ENCODE measurements at regions not wholly inside any gene's neighbourhood (a gene's known extent, or its start where the extent isn't known, plus 50 kb on each side); places are given as distances from the start of the nearest gene placed in this dataset.

- Histone ChIP-seq H3K27ac (ENCODE audit: low read depth in 1 of 3, low read length in 2 of 3) (no peak overlapping the region), H3K4me3 (ENCODE audit: low read depth in 1 of 3, low read length in 3 of 3) (no peak overlapping the region), H3K27me3 (ENCODE audit: control insufficient read depth in 3 of 3, insufficient read depth in 3 of 3, low read length in 3 of 3) (no peaks in the 10 kb centered on the region), H3K4me1 (ENCODE audit: control insufficient read depth in 3 of 3, insufficient read depth in 2 of 3, low read depth in 1 of 3, low read length in 2 of 3) (no peaks in the 10 kb centered on the region), H3K9me3 (ENCODE audit: control insufficient read depth in 2 of 2, insufficient read depth in 1 of 2, low read depth in 1 of 2, low read length in 1 of 2) (no peaks in the 10 kb centered on the region), H3K36me3 (ENCODE audit: control insufficient read depth in 3 of 3, insufficient read depth in 2 of 3, low read depth in 1 of 3, low read length in 3 of 3) (no peaks in the 10 kb centered on the region)
- no peak for FAIRE-seq
- 83 to 88% (median 88%) methylated on average over 10 of the region's 10 CpGs for WGBS, 3 donors
- no peak for DNase-seq
These were observed 502.1 kb upstream of the NR3C2 start for GRCh38 chr4:148944136-148944838.

- no peak overlapping the region for H3K27ac ChIP-seq (ENCODE audit: low read depth in 1 of 3, low read length in 2 of 3)
- FAIRE-seq (no peak), DNase-seq (no peak)
- no peaks in the 10 kb centered on the region for H3K27me3 ChIP-seq (ENCODE audit: control insufficient read depth in 3 of 3, insufficient read depth in 3 of 3, low read length in 3 of 3)
- H3K9me3 ChIP-seq (ENCODE audit: control insufficient read depth in 2 of 2, insufficient read depth in 1 of 2, low read depth in 1 of 2, low read length in 1 of 2): no peaks in the 10 kb centered on the region
- no peaks in the 10 kb centered on the region for H3K36me3 ChIP-seq (ENCODE audit: control insufficient read depth in 3 of 3, insufficient read depth in 2 of 3, low read depth in 1 of 3, low read length in 3 of 3)
- WGBS, 3 donors: 36 to 53% (median 40%) methylated on average over 3 of the region's 3 CpGs
- no peak overlapping the region for H3K4me3 ChIP-seq (ENCODE audit: low read depth in 1 of 3, low read length in 3 of 3)
- H3K4me1 ChIP-seq (ENCODE audit: control insufficient read depth in 3 of 3, insufficient read depth in 2 of 3, low read depth in 1 of 3, low read length in 2 of 3): no peaks in the 10 kb centered on the region
These were observed 492.8 kb upstream of the NR3C2 start for GRCh38 chr4:148934926-148935578.

DNA sequence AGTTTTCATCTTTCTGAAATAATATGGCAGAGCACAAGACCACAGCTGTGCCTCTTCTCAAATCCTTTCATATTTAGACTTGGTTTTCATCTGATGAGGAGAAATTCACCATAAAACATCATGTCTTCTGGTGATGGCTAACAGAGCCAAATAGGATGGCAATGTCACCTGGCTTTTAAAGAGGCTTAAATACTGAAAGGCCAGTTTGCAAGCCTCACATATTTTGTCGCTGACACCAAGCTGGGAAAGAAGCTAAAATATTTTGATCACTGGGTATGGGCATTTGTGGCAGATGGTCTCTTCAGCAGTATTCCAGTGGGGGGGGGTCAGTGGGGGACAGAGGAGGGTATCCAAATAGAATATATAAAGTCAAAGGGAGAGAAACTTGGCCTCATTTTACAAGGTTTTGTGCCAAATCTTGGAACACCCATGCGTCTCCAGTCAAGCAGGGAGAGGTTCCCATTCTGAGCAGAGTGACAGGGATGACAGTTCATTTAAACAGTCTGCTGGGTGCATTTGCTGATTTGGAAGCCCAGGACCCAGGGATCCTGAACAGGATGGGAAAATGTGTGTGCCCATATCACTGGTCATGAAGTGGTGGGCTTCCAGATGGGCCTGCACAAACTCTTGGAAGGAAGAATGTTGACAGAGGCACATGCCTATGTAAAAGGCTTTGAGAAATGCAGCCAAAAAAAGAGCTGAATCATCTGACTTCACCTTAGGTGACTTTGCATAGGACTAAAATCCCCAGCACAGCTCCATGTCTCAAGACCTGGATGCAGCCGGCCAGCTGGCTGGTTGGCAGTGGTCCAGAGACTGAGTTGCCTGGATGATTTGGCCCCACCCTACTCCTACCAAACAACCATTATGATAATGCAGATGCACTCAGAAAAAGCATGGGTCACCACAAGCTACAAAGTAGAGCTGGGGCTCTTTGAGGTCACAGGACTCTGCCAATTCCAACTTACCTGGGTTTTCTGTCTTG is 484.4 kb upstream of the NR3C2 start:
- Histone ChIP-seq H3K4me3 (ENCODE audit: low read depth in 1 of 3, low read length in 3 of 3) (no peak overlapping the region), H3K27ac (ENCODE audit: low read depth in 1 of 3, low read length in 2 of 3) (no peak overlapping the region), H3K9me3 (ENCODE audit: control insufficient read depth in 2 of 2, insufficient read depth in 1 of 2, low read depth in 1 of 2, low read length in 1 of 2) (no peaks in the 10 kb centered on the region), H3K27me3 (ENCODE audit: control insufficient read depth in 3 of 3, insufficient read depth in 3 of 3, low read length in 3 of 3) (no peaks in the 10 kb centered on the region), H3K36me3 (ENCODE audit: control insufficient read depth in 3 of 3, insufficient read depth in 2 of 3, low read depth in 1 of 3, low read length in 3 of 3) (no peaks in the 10 kb centered on the region), H3K4me1 (ENCODE audit: control insufficient read depth in 3 of 3, insufficient read depth in 2 of 3, low read depth in 1 of 3, low read length in 2 of 3) (no peaks in the 10 kb centered on the region)
- WGBS, 3 donors: 64 to 71% (median 69%) methylated on average over 3 of the region's 3 CpGs
- no peak for FAIRE-seq
- peak in 1 of 2 donors; percentile 72 for DNase-seq

DNA sequence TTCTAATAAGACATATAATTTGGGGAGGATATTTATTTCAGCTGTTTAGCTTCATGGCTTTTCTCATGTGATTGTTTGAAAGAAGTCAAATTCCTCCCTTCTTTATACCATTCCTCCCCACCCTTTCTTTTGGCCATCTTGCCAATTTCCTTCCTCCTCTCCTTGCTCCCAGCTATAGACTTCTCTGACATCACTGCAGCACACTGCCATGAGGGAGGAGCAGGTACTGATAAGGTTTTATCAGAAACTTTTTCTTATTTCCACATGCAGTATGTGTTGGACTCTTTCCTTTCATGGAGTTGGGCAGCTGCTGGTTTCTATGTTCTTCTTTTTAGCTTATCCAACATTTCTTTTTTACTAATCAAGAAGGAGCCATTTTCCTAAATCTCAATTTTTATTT is 481.7 kb upstream of the NR3C2 start:
- FAIRE-seq: no peak
- H3K27ac ChIP-seq (ENCODE audit: low read depth in 1 of 3, low read length in 2 of 3): no peak overlapping the region
- no peaks in the 10 kb centered on the region for H3K4me1 ChIP-seq (ENCODE audit: control insufficient read depth in 3 of 3, insufficient read depth in 2 of 3, low read depth in 1 of 3, low read length in 2 of 3)
- no peaks in the 10 kb centered on the region for H3K9me3 ChIP-seq (ENCODE audit: control insufficient read depth in 2 of 2, insufficient read depth in 1 of 2, low read depth in 1 of 2, low read length in 1 of 2)
- DNase-seq: peak in 1 of 2 donors; percentile 69
- H3K4me3 ChIP-seq (ENCODE audit: low read depth in 1 of 3, low read length in 3 of 3): no peak overlapping the region
- no peaks in the 10 kb centered on the region for H3K27me3 ChIP-seq (ENCODE audit: control insufficient read depth in 3 of 3, insufficient read depth in 3 of 3, low read length in 3 of 3)
- H3K36me3 ChIP-seq (ENCODE audit: control insufficient read depth in 3 of 3, insufficient read depth in 2 of 3, low read depth in 1 of 3, low read length in 3 of 3): no peaks in the 10 kb centered on the region

DNA sequence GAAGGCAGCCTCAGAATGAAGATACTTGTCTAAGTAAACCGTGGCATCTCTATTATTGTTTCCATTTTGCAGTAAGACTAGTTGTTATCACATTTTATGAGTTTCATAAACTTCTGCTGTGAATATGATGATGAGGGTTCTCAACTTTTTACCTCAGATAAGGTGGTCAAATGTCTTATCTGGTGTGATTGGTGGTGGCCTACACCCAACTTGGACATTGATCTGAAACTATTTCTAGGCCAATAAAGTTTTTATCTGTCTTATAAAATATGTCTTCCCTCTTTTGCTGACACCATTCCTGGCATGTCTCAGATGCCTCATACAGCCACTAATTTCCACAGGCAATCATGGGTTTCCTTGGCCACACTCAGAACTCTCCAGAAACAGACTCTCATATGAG is 480.3 kb upstream of the NR3C2 start:
- Histone ChIP-seq H3K4me1 (ENCODE audit: control insufficient read depth in 3 of 3, insufficient read depth in 2 of 3, low read depth in 1 of 3, low read length in 2 of 3) (no peaks in the 10 kb centered on the region), H3K27ac (ENCODE audit: low read depth in 1 of 3, low read length in 2 of 3) (no peak overlapping the region), H3K9me3 (ENCODE audit: control insufficient read depth in 2 of 2, insufficient read depth in 1 of 2, low read depth in 1 of 2, low read length in 1 of 2) (no peaks in the 10 kb centered on the region), H3K36me3 (ENCODE audit: control insufficient read depth in 3 of 3, insufficient read depth in 2 of 3, low read depth in 1 of 3, low read length in 3 of 3) (no peaks in the 10 kb centered on the region), H3K27me3 (ENCODE audit: control insufficient read depth in 3 of 3, insufficient read depth in 3 of 3, low read length in 3 of 3) (no peaks in the 10 kb centered on the region), H3K4me3 (ENCODE audit: low read depth in 1 of 3, low read length in 3 of 3) (no peak overlapping the region)
- FAIRE-seq (no peak), DNase-seq (peak in 1 of 2 donors; percentile 80)
- 15 to 52% (median 29%) methylated on average over 1 of the region's 1 CpG for WGBS, 3 donors

DNA sequence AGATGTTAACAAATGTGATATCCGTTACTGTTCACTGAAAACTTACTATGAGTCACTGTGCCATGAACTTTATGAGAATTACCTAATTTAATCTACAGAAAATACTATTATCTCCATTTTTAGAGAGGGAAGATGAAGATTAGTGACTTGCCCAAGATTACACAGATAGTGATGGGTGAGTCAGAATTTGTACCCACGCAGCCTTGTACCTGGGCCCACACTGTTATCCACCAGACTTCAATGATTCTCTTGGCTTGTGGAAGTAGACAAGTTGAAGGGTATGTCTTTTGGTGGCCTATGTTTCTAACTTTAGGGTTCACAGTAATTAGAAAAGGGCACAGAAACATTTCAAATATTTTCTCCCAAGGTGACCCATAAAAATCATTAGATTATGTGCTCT is 472.5 kb upstream of the NR3C2 start:
- Histone ChIP-seq H3K36me3 (ENCODE audit: control insufficient read depth in 3 of 3, insufficient read depth in 2 of 3, low read depth in 1 of 3, low read length in 3 of 3) (no peaks in the 10 kb centered on the region), H3K4me1 (ENCODE audit: control insufficient read depth in 3 of 3, insufficient read depth in 2 of 3, low read depth in 1 of 3, low read length in 2 of 3) (no peaks in the 10 kb centered on the region), H3K4me3 (ENCODE audit: low read depth in 1 of 3, low read length in 3 of 3) (no peak overlapping the region), H3K27ac (ENCODE audit: low read depth in 1 of 3, low read length in 2 of 3) (no peak overlapping the region), H3K9me3 (ENCODE audit: control insufficient read depth in 2 of 2, insufficient read depth in 1 of 2, low read depth in 1 of 2, low read length in 1 of 2) (no peaks in the 10 kb centered on the region), H3K27me3 (ENCODE audit: control insufficient read depth in 3 of 3, insufficient read depth in 3 of 3, low read length in 3 of 3) (no peaks in the 10 kb centered on the region)
- FAIRE-seq (no peak), DNase-seq (no peak)
- 85 to 93% (median 89%) methylated on average over 2 of the region's 2 CpGs for WGBS, 3 donors

DNA sequence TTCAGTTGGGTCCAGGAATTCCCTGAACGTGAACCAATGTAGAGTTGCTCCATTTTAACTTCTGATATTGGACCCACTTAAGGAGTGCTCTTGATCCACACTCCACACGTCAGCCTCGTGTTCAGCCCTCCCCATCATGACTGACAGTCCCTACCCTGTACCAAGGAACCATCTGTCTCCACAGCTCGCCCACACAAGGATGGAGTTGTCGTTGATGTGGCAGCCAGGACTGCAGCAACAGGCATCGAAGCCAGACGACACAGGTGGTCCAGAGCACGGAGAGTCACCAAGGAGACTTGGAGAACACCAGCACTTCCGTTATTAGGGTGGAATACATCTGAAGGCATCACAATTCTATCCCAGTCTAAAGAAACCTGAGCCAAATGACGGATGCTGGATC is 472.1 kb upstream of the NR3C2 start:
- WGBS, 3 donors: 86 to 92% (median 87%) methylated on average over 10 of the region's 10 CpGs
- Histone ChIP-seq H3K4me1 (ENCODE audit: control insufficient read depth in 3 of 3, insufficient read depth in 2 of 3, low read depth in 1 of 3, low read length in 2 of 3) (no peaks in the 10 kb centered on the region), H3K9me3 (ENCODE audit: control insufficient read depth in 2 of 2, insufficient read depth in 1 of 2, low read depth in 1 of 2, low read length in 1 of 2) (no peaks in the 10 kb centered on the region), H3K4me3 (ENCODE audit: low read depth in 1 of 3, low read length in 3 of 3) (no peak overlapping the region), H3K27ac (ENCODE audit: low read depth in 1 of 3, low read length in 2 of 3) (no peak overlapping the region), H3K36me3 (ENCODE audit: control insufficient read depth in 3 of 3, insufficient read depth in 2 of 3, low read depth in 1 of 3, low read length in 3 of 3) (no peaks in the 10 kb centered on the region), H3K27me3 (ENCODE audit: control insufficient read depth in 3 of 3, insufficient read depth in 3 of 3, low read length in 3 of 3) (no peaks in the 10 kb centered on the region)
- FAIRE-seq (no peak), DNase-seq (no peak)

DNA sequence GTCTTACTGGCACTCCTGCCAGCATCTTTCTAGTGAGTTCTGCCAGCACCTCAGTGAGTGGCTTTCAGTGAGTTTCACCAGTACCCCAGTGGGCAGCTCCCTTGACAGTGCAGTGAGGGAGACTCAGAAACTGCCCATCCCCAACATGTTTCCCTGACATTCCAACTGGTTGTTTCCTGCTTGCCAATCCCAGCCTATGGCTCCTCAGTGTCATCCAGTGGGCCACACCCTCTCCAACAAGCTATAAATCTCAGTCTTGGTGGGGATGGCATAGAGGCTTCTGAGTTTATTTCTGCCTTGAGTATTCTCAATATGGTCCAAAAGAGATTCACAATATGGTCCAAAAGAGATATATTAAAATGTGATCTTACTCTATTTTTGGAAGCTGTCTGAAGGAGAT is 461.2 kb upstream of the NR3C2 start:
- FAIRE-seq (no peak), DNase-seq (no peak)
- no peak overlapping the region for H3K4me3 ChIP-seq (ENCODE audit: low read depth in 1 of 3, low read length in 3 of 3)
- no peaks in the 10 kb centered on the region for H3K36me3 ChIP-seq (ENCODE audit: control insufficient read depth in 3 of 3, insufficient read depth in 2 of 3, low read depth in 1 of 3, low read length in 3 of 3)
- H3K27me3 ChIP-seq (ENCODE audit: control insufficient read depth in 3 of 3, insufficient read depth in 3 of 3, low read length in 3 of 3): no peaks in the 10 kb centered on the region
- no peaks in the 10 kb centered on the region for H3K4me1 ChIP-seq (ENCODE audit: control insufficient read depth in 3 of 3, insufficient read depth in 2 of 3, low read depth in 1 of 3, low read length in 2 of 3)
- no peak overlapping the region for H3K27ac ChIP-seq (ENCODE audit: low read depth in 1 of 3, low read length in 2 of 3)
- H3K9me3 ChIP-seq (ENCODE audit: control insufficient read depth in 2 of 2, insufficient read depth in 1 of 2, low read depth in 1 of 2, low read length in 1 of 2): peaks cover 0 to 2% of the 10 kb centered on the region in 2 donors
